ENCODE measurements at regions not wholly inside any gene's neighbourhood (a gene's known extent, or its start where the extent isn't known, plus 50 kb on each side); places are given as distances from the start of the nearest gene placed in this dataset.

DNA sequence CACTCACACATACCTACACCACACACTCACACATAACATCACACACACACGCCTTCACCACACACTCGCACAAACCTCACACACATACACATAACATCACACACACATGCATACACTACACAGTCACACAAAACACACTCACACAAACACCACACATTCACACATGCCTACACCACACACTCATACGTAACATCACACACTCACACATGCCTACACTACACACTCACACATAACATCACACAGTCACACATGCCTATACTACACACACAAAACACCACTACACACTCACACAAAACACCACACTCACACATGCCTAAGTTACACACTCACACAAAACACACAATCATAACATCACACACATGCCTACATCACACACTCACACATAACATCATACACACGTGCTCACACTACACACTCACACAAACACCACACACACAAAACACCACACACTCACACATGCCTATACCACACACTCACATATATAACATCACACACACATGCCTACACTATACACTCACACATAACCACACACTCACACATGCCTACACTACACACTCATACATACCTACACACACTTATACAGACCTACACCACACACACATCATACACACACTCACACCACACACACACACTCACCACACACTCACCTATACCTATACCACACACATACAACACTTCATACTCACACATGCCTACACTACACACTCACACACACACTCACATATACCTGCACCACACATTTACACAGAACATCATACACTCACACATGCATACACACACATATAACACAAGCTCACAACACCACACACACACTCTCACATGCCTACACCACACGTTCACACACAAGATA, 383.5 kb downstream of the C6orf118 start:
- Histone ChIP-seq H3K9ac (ENCODE audit: low read length in 2 of 2) (no peak overlapping the region), H3K27me3 (ENCODE audit: control insufficient read depth in 1 of 2, insufficient read depth in 2 of 2, low read length in 2 of 2) (no peaks in the 10 kb centered on the region), H3K27ac (ENCODE audit: low read length) (no peak overlapping the region), H3K36me3 (ENCODE audit: control insufficient read depth in 2 of 2, insufficient read depth in 2 of 2, low read length in 2 of 2) (no peaks in the 10 kb centered on the region), H3K4me3 (ENCODE audit: low read length in 2 of 2) (no peak overlapping the region), H3K4me1 (ENCODE audit: control insufficient read depth, insufficient read depth, low read length) (peaks cover 2% of the 10 kb centered on the region), H3K9me3 (ENCODE audit: control insufficient read depth in 2 of 2, low read length in 2 of 2) (no peaks in the 10 kb centered on the region)

DNA sequence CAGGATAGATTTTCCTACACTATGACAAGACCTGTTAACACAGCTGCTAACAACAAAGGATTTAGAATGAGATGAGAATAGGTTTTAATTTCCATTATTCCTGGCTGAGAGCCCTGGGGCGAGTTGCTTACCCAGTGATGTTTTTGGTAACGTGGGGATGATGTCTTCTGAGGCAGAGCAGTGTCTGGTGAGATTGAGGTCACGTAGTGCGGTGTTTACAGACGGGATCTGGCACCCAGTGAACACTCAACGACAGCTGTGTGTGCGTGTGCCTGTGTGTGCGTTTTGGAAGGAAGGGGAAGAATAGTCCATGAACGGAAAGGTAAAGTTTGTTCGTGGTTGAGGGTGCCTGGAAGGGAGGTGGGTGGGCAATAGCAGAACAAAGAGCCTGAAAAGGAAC, 384.7 kb downstream of the C6orf118 start:
- peaks cover 2% of the 10 kb centered on the region for H3K4me1 ChIP-seq (ENCODE audit: control insufficient read depth, insufficient read depth, low read length)
- H3K36me3 ChIP-seq (ENCODE audit: control insufficient read depth in 2 of 2, insufficient read depth in 2 of 2, low read length in 2 of 2): no peaks in the 10 kb centered on the region
- no peak overlapping the region for H3K9ac ChIP-seq (ENCODE audit: low read length in 2 of 2)
- no peaks in the 10 kb centered on the region for H3K27me3 ChIP-seq (ENCODE audit: control insufficient read depth in 1 of 2, insufficient read depth in 2 of 2, low read length in 2 of 2)
- no peak overlapping the region for H3K27ac ChIP-seq (ENCODE audit: low read length)
- no peak overlapping the region for H3K4me3 ChIP-seq (ENCODE audit: low read length in 2 of 2)
- no peaks in the 10 kb centered on the region for H3K9me3 ChIP-seq (ENCODE audit: control insufficient read depth in 2 of 2, low read length in 2 of 2)

GRCh38 chr6:164917211-164917610, 392.2 kb downstream of the C6orf118 start:
- no peaks in the 10 kb centered on the region for H3K36me3 ChIP-seq (ENCODE audit: control insufficient read depth in 2 of 2, insufficient read depth in 2 of 2, low read length in 2 of 2)
- H3K27ac ChIP-seq (ENCODE audit: low read length): no peak overlapping the region
- no peak overlapping the region for H3K9ac ChIP-seq (ENCODE audit: low read length in 2 of 2)
- H3K4me3 ChIP-seq (ENCODE audit: low read length in 2 of 2): no peak overlapping the region
- peaks cover 0 to 4% of the 10 kb centered on the region in 2 donors for H3K9me3 ChIP-seq (ENCODE audit: control insufficient read depth in 2 of 2, low read length in 2 of 2)
- no peaks in the 10 kb centered on the region for H3K27me3 ChIP-seq (ENCODE audit: control insufficient read depth in 1 of 2, insufficient read depth in 2 of 2, low read length in 2 of 2)
- H3K4me1 ChIP-seq (ENCODE audit: control insufficient read depth, insufficient read depth, low read length): peaks cover 2% of the 10 kb centered on the region

GRCh38 chr6:164916087-164916486, 393.3 kb downstream of the C6orf118 start:
- Histone ChIP-seq H3K27me3 (ENCODE audit: control insufficient read depth in 1 of 2, insufficient read depth in 2 of 2, low read length in 2 of 2) (no peaks in the 10 kb centered on the region), H3K9me3 (ENCODE audit: control insufficient read depth in 2 of 2, low read length in 2 of 2) (peaks cover 0 to 4% of the 10 kb centered on the region in 2 donors), H3K27ac (ENCODE audit: low read length) (no peak overlapping the region), H3K4me1 (ENCODE audit: control insufficient read depth, insufficient read depth, low read length) (peaks cover 2% of the 10 kb centered on the region), H3K36me3 (ENCODE audit: control insufficient read depth in 2 of 2, insufficient read depth in 2 of 2, low read length in 2 of 2) (no peaks in the 10 kb centered on the region), H3K4me3 (ENCODE audit: low read length in 2 of 2) (no peak overlapping the region), H3K9ac (ENCODE audit: low read length in 2 of 2) (no peak overlapping the region)

- H3K4me3 ChIP-seq (ENCODE audit: low read length in 2 of 2): peak overlapping the region; percentile 15 to 30
- peaks cover 2% of the 10 kb centered on the region for H3K4me1 ChIP-seq (ENCODE audit: control insufficient read depth, insufficient read depth, low read length)
- H3K36me3 ChIP-seq (ENCODE audit: control insufficient read depth in 2 of 2, insufficient read depth in 2 of 2, low read length in 2 of 2): no peaks in the 10 kb centered on the region
- no peaks in the 10 kb centered on the region for H3K27me3 ChIP-seq (ENCODE audit: control insufficient read depth in 1 of 2, insufficient read depth in 2 of 2, low read length in 2 of 2)
- H3K9ac ChIP-seq (ENCODE audit: low read length in 2 of 2): no peak overlapping the region
- H3K27ac ChIP-seq (ENCODE audit: low read length): no peak overlapping the region
- H3K9me3 ChIP-seq (ENCODE audit: control insufficient read depth in 2 of 2, low read length in 2 of 2): peaks cover 0 to 4% of the 10 kb centered on the region in 2 donors
These were observed 397.4 kb downstream of the C6orf118 start for GRCh38 chr6:164911873-164912580.

- Histone ChIP-seq H3K4me1 (ENCODE audit: control insufficient read depth, insufficient read depth, low read length) (peaks cover 2% of the 10 kb centered on the region), H3K9me3 (ENCODE audit: control insufficient read depth in 2 of 2, low read length in 2 of 2) (no peaks in the 10 kb centered on the region), H3K4me3 (ENCODE audit: low read length in 2 of 2) (peak overlapping the region; percentile 10 to 30), H3K27me3 (ENCODE audit: control insufficient read depth in 1 of 2, insufficient read depth in 2 of 2, low read length in 2 of 2) (no peaks in the 10 kb centered on the region), H3K27ac (ENCODE audit: low read length) (no peak overlapping the region), H3K36me3 (ENCODE audit: control insufficient read depth in 2 of 2, insufficient read depth in 2 of 2, low read length in 2 of 2) (no peaks in the 10 kb centered on the region), H3K9ac (ENCODE audit: low read length in 2 of 2) (no peak overlapping the region)
These were observed 398.3 kb downstream of the C6orf118 start for GRCh38 chr6:164911151-164911550.

DNA sequence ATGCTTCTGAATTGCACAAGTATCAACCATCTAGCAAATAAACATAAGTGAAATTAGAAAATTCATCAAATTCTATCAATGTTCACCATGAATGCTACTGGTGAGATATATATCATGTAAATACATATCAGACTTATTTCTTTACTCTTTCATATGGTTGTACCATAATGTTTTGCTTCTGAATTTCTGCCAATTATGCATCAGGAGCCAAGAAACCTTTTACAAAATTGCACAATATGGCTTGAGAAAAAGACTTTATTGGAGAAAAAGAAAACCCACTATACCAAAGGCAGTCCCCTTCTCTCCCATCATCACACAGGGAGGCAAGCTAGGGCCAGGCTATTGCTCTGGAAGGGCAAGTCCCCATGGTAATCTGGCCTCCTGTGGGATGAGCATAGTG, 402.6 kb downstream of the C6orf118 start:
- Histone ChIP-seq H3K9ac (ENCODE audit: low read length in 2 of 2) (no peak overlapping the region), H3K4me1 (ENCODE audit: control insufficient read depth, insufficient read depth, low read length) (no peaks in the 10 kb centered on the region), H3K36me3 (ENCODE audit: control insufficient read depth in 2 of 2, insufficient read depth in 2 of 2, low read length in 2 of 2) (no peaks in the 10 kb centered on the region), H3K27me3 (ENCODE audit: control insufficient read depth in 1 of 2, insufficient read depth in 2 of 2, low read length in 2 of 2) (no peaks in the 10 kb centered on the region), H3K27ac (ENCODE audit: low read length) (no peak overlapping the region), H3K4me3 (ENCODE audit: low read length in 2 of 2) (no peak overlapping the region), H3K9me3 (ENCODE audit: control insufficient read depth in 2 of 2, low read length in 2 of 2) (no peaks in the 10 kb centered on the region)

GRCh38 chr6:164905311-164905710, 404.1 kb downstream of the C6orf118 start:
- Histone ChIP-seq H3K4me3 (ENCODE audit: low read length in 2 of 2) (no peak overlapping the region), H3K9me3 (ENCODE audit: control insufficient read depth in 2 of 2, low read length in 2 of 2) (no peaks in the 10 kb centered on the region), H3K9ac (ENCODE audit: low read length in 2 of 2) (no peak overlapping the region), H3K27me3 (ENCODE audit: control insufficient read depth in 1 of 2, insufficient read depth in 2 of 2, low read length in 2 of 2) (no peaks in the 10 kb centered on the region), H3K36me3 (ENCODE audit: control insufficient read depth in 2 of 2, insufficient read depth in 2 of 2, low read length in 2 of 2) (no peaks in the 10 kb centered on the region), H3K27ac (ENCODE audit: low read length) (no peak overlapping the region), H3K4me1 (ENCODE audit: control insufficient read depth, insufficient read depth, low read length) (no peaks in the 10 kb centered on the region)

- H3K4me3 ChIP-seq (ENCODE audit: low read length in 2 of 2): no peak overlapping the region
- H3K9me3 ChIP-seq (ENCODE audit: control insufficient read depth in 2 of 2, low read length in 2 of 2): no peaks in the 10 kb centered on the region
- H3K9ac ChIP-seq (ENCODE audit: low read length in 2 of 2): no peak overlapping the region
- H3K36me3 ChIP-seq (ENCODE audit: control insufficient read depth in 2 of 2, insufficient read depth in 2 of 2, low read length in 2 of 2): no peaks in the 10 kb centered on the region
- no peaks in the 10 kb centered on the region for H3K27me3 ChIP-seq (ENCODE audit: control insufficient read depth in 1 of 2, insufficient read depth in 2 of 2, low read length in 2 of 2)
- no peak overlapping the region for H3K27ac ChIP-seq (ENCODE audit: low read length)
- peaks cover 3% of the 10 kb centered on the region for H3K4me1 ChIP-seq (ENCODE audit: control insufficient read depth, insufficient read depth, low read length)
These were observed 411.0 kb downstream of the C6orf118 start for GRCh38 chr6:164898412-164898811.

- Histone ChIP-seq H3K36me3 (ENCODE audit: control insufficient read depth in 2 of 2, insufficient read depth in 2 of 2, low read length in 2 of 2) (no peaks in the 10 kb centered on the region), H3K27me3 (ENCODE audit: control insufficient read depth in 1 of 2, insufficient read depth in 2 of 2, low read length in 2 of 2) (no peaks in the 10 kb centered on the region), H3K4me1 (ENCODE audit: control insufficient read depth, insufficient read depth, low read length) (peaks cover 3% of the 10 kb centered on the region), H3K4me3 (ENCODE audit: low read length in 2 of 2) (no peak overlapping the region), H3K27ac (ENCODE audit: low read length) (no peak overlapping the region), H3K9ac (ENCODE audit: low read length in 2 of 2) (no peak overlapping the region), H3K9me3 (ENCODE audit: control insufficient read depth in 2 of 2, low read length in 2 of 2) (no peaks in the 10 kb centered on the region)
These were observed 411.7 kb downstream of the C6orf118 start for GRCh38 chr6:164897523-164898235.

Data from stomach smooth muscle (tissue), 2 donors.